ENCODE measurements at regions not wholly inside any gene's neighbourhood (a gene's known extent, or its start where the extent isn't known, plus 50 kb on each side); places are given as distances from the start of the nearest gene placed in this dataset.

- intact Hi-C loops (cut with DNase I, micrococcal nuclease) = no loop called here
- Histone ChIP-seq H3K4me1 (ENCODE audit: low read depth) (no peaks in the 10 kb centered on the region), H3K36me3 (ENCODE audit: low read depth) (no peaks in the 10 kb centered on the region), H3K9me3 (no peaks in the 10 kb centered on the region), H3K4me3 (no peak overlapping the region)
- no peak for TF ChIP-seq CTCF (IDR thresholded peaks at IDR 0.05)
- ATAC-seq = no peak
- no peak for DNase-seq
Measured at GRCh38 chr12:116338064-116338846, 60.8 kb upstream of the MED13L start.

GRCh38 chr12:116339062-116339461, 61.6 kb upstream of the MED13L start:
- DNase-seq (no peak), ATAC-seq (peak; percentile 62)
- Histone ChIP-seq H3K4me1 (ENCODE audit: low read depth) (no peaks in the 10 kb centered on the region), H3K36me3 (ENCODE audit: low read depth) (no peaks in the 10 kb centered on the region), H3K9me3 (no peaks in the 10 kb centered on the region), H3K4me3 (no peak overlapping the region)
- TF ChIP-seq CTCF (IDR thresholded peaks at IDR 0.05) = no peak
- intact Hi-C loops (cut with DNase I, micrococcal nuclease) = no loop called here

- intact Hi-C loops (cut with DNase I, micrococcal nuclease) = no loop called here
- Histone ChIP-seq H3K9me3 (no peaks in the 10 kb centered on the region), H3K36me3 (ENCODE audit: low read depth) (no peaks in the 10 kb centered on the region), H3K4me1 (ENCODE audit: low read depth) (no peaks in the 10 kb centered on the region), H3K4me3 (no peak overlapping the region)
- DNase-seq (no peak), ATAC-seq (no peak)
- no peak for TF ChIP-seq CTCF (IDR thresholded peaks at IDR 0.05)
Measured at GRCh38 chr12:116339800-116340371, 62.4 kb upstream of the MED13L start.

GRCh38 chr12:116343331-116343884, 65.9 kb upstream of the MED13L start:
- no peak for TF ChIP-seq CTCF (IDR thresholded peaks at IDR 0.05)

GRCh38 chr12:116346222-116346621, 68.7 kb upstream of the MED13L start:
- intact Hi-C loops (cut with DNase I, micrococcal nuclease) = no loop called here
- no peaks in the 10 kb centered on the region for H3K9me3 ChIP-seq
- no peak for TF ChIP-seq CTCF (IDR thresholded peaks at IDR 0.05)
- ATAC-seq (no peak), DNase-seq (no peak)
- H3K4me1 ChIP-seq (ENCODE audit: low read depth) = peaks cover 12% of the 10 kb centered on the region
- no peaks in the 10 kb centered on the region for H3K36me3 ChIP-seq (ENCODE audit: low read depth)
- H3K4me3 ChIP-seq = no peak overlapping the region

More at GRCh38 chr12:116343331-116343884, 65.9 kb upstream of the MED13L start:
- intact Hi-C loops (cut with DNase I, micrococcal nuclease) = no loop called here
- Histone ChIP-seq H3K4me1 (ENCODE audit: low read depth) (no peaks in the 10 kb centered on the region), H3K36me3 (ENCODE audit: low read depth) (no peaks in the 10 kb centered on the region), H3K4me3 (no peak overlapping the region), H3K9me3 (no peaks in the 10 kb centered on the region)
- DNase-seq (no peak), ATAC-seq (no peak)
